A673 (cell line): ENCODE measurements at regions not wholly inside any gene's neighbourhood (a gene's known extent, or its start where the extent isn't known, plus 50 kb on each side); places are given as distances from the start of the nearest gene placed in this dataset.

Experiments
- BruUV-seq: library from RNA; stranded (reverse); fragments of 400-500 nt; replicated peaks from 2 replicates; lab custom pipeline; 2021; lab: Mats Ljungman, UMichigan
- CTCF ChIA-PET: fragments of 300-600 bp; sonication (Branson Sonifier 250); formaldehyde crosslinking; loops from one replicate; lab custom pipeline; 2022; ENCODE audit warnings: antibody characterized with exemption; lab: Charles Lee
- POLR2A ChIA-PET: fragments of 300-600 bp; sonication (Branson Sonifier 250); formaldehyde crosslinking; loops from one replicate; lab custom pipeline; 2022; ENCODE audit warnings: antibody characterized with exemption; ENCODE audit not compliant: low non-redundant PET; lab: Charles Lee
- DNase-seq: peaks from one replicate; pipeline ENCODE4 v3.0.0-alpha.2; 2015; ENCODE audit warnings: low spot score
- H3K27ac ChIP-seq: fragments of 200-600 bp; sonication (generic); 2 replicates; pipeline ENCODE4 v1.5.1; 2016; ENCODE audit warnings: mixed run types, low read depth, mild to moderate bottlenecking, mixed read lengths, antibody characterized with exemption, low read length; ENCODE audit not compliant: poor library complexity, severe bottlenecking
- H3K27me3 ChIP-seq: fragments of 200-600 bp; sonication (generic); replicated peaks from 2 replicates; pipeline ENCODE4 v1.6.1; 2017; ENCODE audit warnings: mixed run types, low read depth, mild to moderate bottlenecking, mixed read lengths, antibody characterized with exemption, low read length; ENCODE audit not compliant: insufficient read depth, poor library complexity
- H3K36me3 ChIP-seq: fragments of 200-600 bp; sonication (generic); 2 replicates; pipeline ENCODE4 v1.6.1; 2016; ENCODE audit warnings: mixed run types, mild to moderate bottlenecking, mixed read lengths, antibody characterized with exemption, low read length; ENCODE audit not compliant: insufficient read depth, poor library complexity, severe bottlenecking
- H3K4me1 ChIP-seq: fragments of 200-600 bp; sonication (generic); 2 replicates; pipeline ENCODE4 v1.6.1; 2017; ENCODE audit warnings: mixed run types, mild to moderate bottlenecking, mixed read lengths, antibody characterized with exemption, low read length; ENCODE audit not compliant: insufficient read depth, poor library complexity, severe bottlenecking
- H3K4me3 ChIP-seq: fragments of 200-600 bp; sonication (generic); 2 replicates; pipeline ENCODE4 v1.5.1; 2016; ENCODE audit warnings: low read depth, mixed run types, mild to moderate bottlenecking, mixed read lengths, low read length; ENCODE audit not compliant: poor library complexity, severe bottlenecking
- H3K9me3 ChIP-seq: fragments of 200-600 bp; sonication (generic); 2 replicates; pipeline ENCODE4 v1.6.1; 2016; ENCODE audit warnings: mixed run types, low read depth, mild to moderate bottlenecking, mixed read lengths, antibody characterized with exemption, low read length; ENCODE audit not compliant: poor library complexity, severe bottlenecking
- EZH2 ChIP-seq: fragments of 200-600 bp; sonication (generic); IDR thresholded peaks from 2 replicates; pipeline ENCODE4 v1.6.1; 2017; ENCODE audit warnings: borderline replicate concordance, low read depth, mild to moderate bottlenecking, mixed read lengths, antibody characterized with exemption, low read length; ENCODE audit not compliant: poor library complexity, severe bottlenecking
- intact Hi-C: fragments of 100-400 bp; cut with micrococcal nuclease; formaldehyde crosslinking; loops from one replicate; pipeline ENCODE4 v1.10.0; 2022; ENCODE audit not compliant: unreplicated experiment
- TF ChIP-seq, protein P1 (sequence below): fragments of 300-800, 200-600 bp; sonication (generic); conservative IDR thresholded peaks from 2 replicates; pipeline ENCODE4 v1.5.1; 2017; ENCODE audit warnings: low read depth, mild to moderate bottlenecking, antibody characterized with exemption, low read length, moderate library complexity, mixed read lengths

GRCh38 chr22:48635816-48636215 is 1191.9 kb downstream of the BRD1 start:
- Histone ChIP-seq H3K27me3 (no peaks in the 10 kb centered on the region), H3K27ac (no peak overlapping the region), H3K4me1 (peaks cover 22% of the 10 kb centered on the region), H3K9me3 (no peaks in the 10 kb centered on the region), H3K4me3 (no peak overlapping the region), H3K36me3 (no peaks in the 10 kb centered on the region)
- DNase-seq = no peak
- TF ChIP-seq, protein P1, sequence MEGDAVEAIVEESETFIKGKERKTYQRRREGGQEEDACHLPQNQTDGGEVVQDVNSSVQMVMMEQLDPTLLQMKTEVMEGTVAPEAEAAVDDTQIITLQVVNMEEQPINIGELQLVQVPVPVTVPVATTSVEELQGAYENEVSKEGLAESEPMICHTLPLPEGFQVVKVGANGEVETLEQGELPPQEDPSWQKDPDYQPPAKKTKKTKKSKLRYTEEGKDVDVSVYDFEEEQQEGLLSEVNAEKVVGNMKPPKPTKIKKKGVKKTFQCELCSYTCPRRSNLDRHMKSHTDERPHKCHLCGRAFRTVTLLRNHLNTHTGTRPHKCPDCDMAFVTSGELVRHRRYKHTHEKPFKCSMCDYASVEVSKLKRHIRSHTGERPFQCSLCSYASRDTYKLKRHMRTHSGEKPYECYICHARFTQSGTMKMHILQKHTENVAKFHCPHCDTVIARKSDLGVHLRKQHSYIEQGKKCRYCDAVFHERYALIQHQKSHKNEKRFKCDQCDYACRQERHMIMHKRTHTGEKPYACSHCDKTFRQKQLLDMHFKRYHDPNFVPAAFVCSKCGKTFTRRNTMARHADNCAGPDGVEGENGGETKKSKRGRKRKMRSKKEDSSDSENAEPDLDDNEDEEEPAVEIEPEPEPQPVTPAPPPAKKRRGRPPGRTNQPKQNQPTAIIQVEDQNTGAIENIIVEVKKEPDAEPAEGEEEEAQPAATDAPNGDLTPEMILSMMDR = no peak
- no peak for TF ChIP-seq EZH2
- POLR2A ChIA-PET = no interaction called here
- CTCF ChIA-PET = no interaction called here
- intact Hi-C loops = no loop called here
- BruUV-seq = no TSS peak

DNA sequence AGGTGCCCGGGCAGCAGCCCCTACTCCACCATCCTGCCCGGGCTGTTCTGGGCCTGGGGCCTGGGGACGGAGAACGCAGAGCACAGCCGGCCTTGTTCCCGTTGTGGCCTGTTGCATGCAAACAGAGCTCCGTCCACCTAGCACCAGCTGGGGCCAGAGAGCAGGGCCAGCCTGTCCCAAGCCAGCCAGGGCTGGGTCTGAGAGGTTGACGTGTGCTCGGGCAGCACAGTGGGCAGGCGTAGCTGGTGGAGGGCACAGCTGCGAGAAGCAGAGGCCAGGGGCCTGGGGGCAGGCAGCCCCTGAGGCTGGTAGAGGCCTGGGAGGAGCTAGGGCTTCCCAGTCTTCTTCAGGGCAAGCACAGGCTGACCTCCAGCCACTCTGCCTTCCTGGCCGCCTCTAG is 1192.6 kb downstream of the BRD1 start:
- intact Hi-C loops = no loop called here
- CTCF ChIA-PET = no interaction called here
- Histone ChIP-seq H3K4me3 (no peak overlapping the region), H3K27ac (peak overlapping the region; percentile 37), H3K9me3 (no peaks in the 10 kb centered on the region), H3K27me3 (no peaks in the 10 kb centered on the region), H3K4me1 (peaks cover 17% of the 10 kb centered on the region), H3K36me3 (no peaks in the 10 kb centered on the region)
- TF ChIP-seq EZH2 = no peak
- TF ChIP-seq, protein P1 = no peak
- POLR2A ChIA-PET = no interaction called here
- BruUV-seq = no TSS peak
- no peak for DNase-seq

GRCh38 chr22:48633996-48634836 is 1193.5 kb downstream of the BRD1 start:
- Histone ChIP-seq H3K27ac (no peak overlapping the region), H3K36me3 (no peaks in the 10 kb centered on the region), H3K27me3 (no peaks in the 10 kb centered on the region), H3K4me3 (no peak overlapping the region), H3K9me3 (no peaks in the 10 kb centered on the region), H3K4me1 (peaks cover 19% of the 10 kb centered on the region)
- TF ChIP-seq EZH2 = no peak
- TF ChIP-seq, protein P1 = no peak
- no TSS peak for BruUV-seq
- intact Hi-C loops = no loop called here
- ChIA-PET POLR2A (no interaction called here), CTCF (no interaction called here)
- DNase-seq = no peak
